ENCODE measurements at regions not wholly inside any gene's neighbourhood (a gene's known extent, or its start where the extent isn't known, plus 50 kb on each side); places are given as distances from the start of the nearest gene placed in this dataset.

GRCh38 chr6:137371634-137372016, 122.6 kb downstream of the OLIG3 start:
- Histone ChIP-seq H2AFZ (ENCODE audit: control insufficient read depth, low read depth, low read length) (no peak overlapping the region), H4K20me1 (ENCODE audit: control insufficient read depth, insufficient read depth) (no peaks in the 10 kb centered on the region), H3K9ac (ENCODE audit: control insufficient read depth, insufficient read depth, low read length) (no peak overlapping the region), H3K36me3 (ENCODE audit: control insufficient read depth in 2 of 2, insufficient read depth in 2 of 2, low read length in 1 of 2) (no peaks in the 10 kb centered on the region), H3K27me3 (replicated peaks in 1 of 2; ENCODE audit: control insufficient read depth in 2 of 2, insufficient read depth in 2 of 2, low read length in 1 of 2) (no peaks in the 10 kb centered on the region), H3K4me2 (ENCODE audit: control insufficient read depth, insufficient read depth) (no peak overlapping the region), H3K27ac (ENCODE audit: control insufficient read depth, insufficient read depth) (no peak overlapping the region), H3K9me3 (replicated peaks; ENCODE audit: control insufficient read depth, insufficient read depth, low read length) (no peaks in the 10 kb centered on the region), H3K79me2 (ENCODE audit: control insufficient read depth, insufficient read depth, low read length) (no peaks in the 10 kb centered on the region), H3K4me1 (ENCODE audit: control insufficient read depth, insufficient read depth, low read length) (peaks cover 12% of the 10 kb centered on the region), H3K4me3 (no peak overlapping the region)
- in situ Hi-C loops (cut with MboI) = no loop called here
- DNase-seq (ENCODE audit: low read depth, low spot score) = no peak
- SMC1A ChIA-PET (ENCODE audit: uncharacterized antibody, unreplicated experiment) = interaction anchor here (1.0 to 2.4 kb wide), 5 partner anchors 12 to 87 kb away, joined by 3 to 9 read pairs (median 4); no protein-coding TSS in a partner anchor
- POLR2A ChIA-PET = no interaction called here
- no peak for TF ChIP-seq MAX (IDR thresholded peaks at IDR 0.05; ENCODE audit: low read depth, low read length)
- no peak for TF ChIP-seq TARDBP (IDR thresholded peaks at IDR 0.05; ENCODE audit: borderline replicate concordance)
- no peak for TF ChIP-seq E4F1 (IDR thresholded peaks at IDR 0.05; ENCODE audit: borderline replicate concordance, partially characterized antibody)
- TF ChIP-seq ZNF274 (IDR thresholded peaks at IDR 0.05; ENCODE audit: insufficient read depth, insufficient read length) = no peak
- TF ChIP-seq CTCF (IDR thresholded peaks at IDR 0.05 in 2 of 3, conservative IDR thresholded peaks at IDR 0.05 in 1 of 3; ENCODE audit: control insufficient read depth in 2 of 3, extremely low read depth in 1 of 3, insufficient read depth in 1 of 3, low read depth in 3 of 3, low read length in 3 of 3) = no peak
- TF ChIP-seq RAD21 (IDR thresholded peaks at IDR 0.05; ENCODE audit: insufficient read depth, low read depth, low read length) = no peak
- TF ChIP-seq RELB (IDR thresholded peaks at IDR 0.05; ENCODE audit: low read depth) = no peak
- TF ChIP-seq FOXK2 (IDR thresholded peaks at IDR 0.05) = no peak
- TF ChIP-seq ZNF24 (IDR thresholded peaks at IDR 0.05) = no peak
- no peak for TF ChIP-seq MEF2A (IDR thresholded peaks at IDR 0.05; ENCODE audit: insufficient read depth, low read depth, low read length)
- TF ChIP-seq STAT1 (conservative IDR thresholded peaks at IDR 0.05) = no peak
- TF ChIP-seq ZNF217 (IDR thresholded peaks at IDR 0.05) = no peak
- TF ChIP-seq IKZF1 (conservative IDR thresholded peaks at IDR 0.05) = no peak
- TF ChIP-seq SIN3A (IDR thresholded peaks at IDR 0.05; ENCODE audit: low read depth, low read length) = no peak
- TF ChIP-seq TAF1 (IDR thresholded peaks at IDR 0.05; ENCODE audit: borderline replicate concordance, low read depth, low read length) = no peak
- no peak for TF ChIP-seq RB1 (IDR thresholded peaks at IDR 0.05; ENCODE audit: borderline replicate concordance)
- RAD21 ChIA-PET (ENCODE audit: unreplicated experiment) = interaction anchor here (1.8 kb wide), 1 partner anchor 295 kb away, joined by 4 read pairs; no protein-coding TSS in a partner anchor
- no peak for ATAC-seq
- WGBS (ENCODE audit: insufficient coverage, insufficient replicate concordance, low lambda C conversion rate, missing lambda C conversion rate) = 74% methylated on average over 4 of the region's 4 CpGs
- no TSS peak for BruUV-seq (replicated peaks)
- CTCF ChIA-PET = interaction anchor here (1.0 to 2.0 kb wide), 6 partner anchors 8 to 44 kb away, joined by 3 to 7 read pairs (median 4); no protein-coding TSS in a partner anchor
- FAIRE-seq = no peak
- intact Hi-C loops (cut with micrococcal nuclease; ENCODE audit: unreplicated experiment) = no loop called here

Measured in GM12878 (cell line).